Choroid plexus epithelial cell (primary cell): ENCODE measurements at regions not wholly inside any gene's neighbourhood (a gene's known extent, or its start where the extent isn't known, plus 50 kb on each side); places are given as distances from the start of the nearest gene placed in this dataset.

ENCODE experiments used
- DNase-seq: peaks from one replicate; pipeline ENCODE4 v3.0.0-alpha.2; 2010; ENCODE audit warnings: low read depth
- H3K4me3 ChIP-seq: 2 replicates; pipeline ENCODE4 v1.5.1; 2011; ENCODE audit warnings: low read depth, mild to moderate bottlenecking, control low read depth, low read length, moderate library complexity
- TF ChIP-seq, protein P1 (sequence below): conservative IDR thresholded peaks from 2 replicates; pipeline ENCODE4 v1.5.1; 2011; ENCODE audit warnings: low read depth, mild to moderate bottlenecking, control low read depth, inconsistent platforms, low read length, moderate library complexity

GRCh38 chr2:240232264-240232915 is 91.9 kb upstream of the OTOS start:
- DNase-seq: no peak
- no peak overlapping the region for H3K4me3 ChIP-seq
- TF ChIP-seq, protein P1, sequence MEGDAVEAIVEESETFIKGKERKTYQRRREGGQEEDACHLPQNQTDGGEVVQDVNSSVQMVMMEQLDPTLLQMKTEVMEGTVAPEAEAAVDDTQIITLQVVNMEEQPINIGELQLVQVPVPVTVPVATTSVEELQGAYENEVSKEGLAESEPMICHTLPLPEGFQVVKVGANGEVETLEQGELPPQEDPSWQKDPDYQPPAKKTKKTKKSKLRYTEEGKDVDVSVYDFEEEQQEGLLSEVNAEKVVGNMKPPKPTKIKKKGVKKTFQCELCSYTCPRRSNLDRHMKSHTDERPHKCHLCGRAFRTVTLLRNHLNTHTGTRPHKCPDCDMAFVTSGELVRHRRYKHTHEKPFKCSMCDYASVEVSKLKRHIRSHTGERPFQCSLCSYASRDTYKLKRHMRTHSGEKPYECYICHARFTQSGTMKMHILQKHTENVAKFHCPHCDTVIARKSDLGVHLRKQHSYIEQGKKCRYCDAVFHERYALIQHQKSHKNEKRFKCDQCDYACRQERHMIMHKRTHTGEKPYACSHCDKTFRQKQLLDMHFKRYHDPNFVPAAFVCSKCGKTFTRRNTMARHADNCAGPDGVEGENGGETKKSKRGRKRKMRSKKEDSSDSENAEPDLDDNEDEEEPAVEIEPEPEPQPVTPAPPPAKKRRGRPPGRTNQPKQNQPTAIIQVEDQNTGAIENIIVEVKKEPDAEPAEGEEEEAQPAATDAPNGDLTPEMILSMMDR: no peak

DNA sequence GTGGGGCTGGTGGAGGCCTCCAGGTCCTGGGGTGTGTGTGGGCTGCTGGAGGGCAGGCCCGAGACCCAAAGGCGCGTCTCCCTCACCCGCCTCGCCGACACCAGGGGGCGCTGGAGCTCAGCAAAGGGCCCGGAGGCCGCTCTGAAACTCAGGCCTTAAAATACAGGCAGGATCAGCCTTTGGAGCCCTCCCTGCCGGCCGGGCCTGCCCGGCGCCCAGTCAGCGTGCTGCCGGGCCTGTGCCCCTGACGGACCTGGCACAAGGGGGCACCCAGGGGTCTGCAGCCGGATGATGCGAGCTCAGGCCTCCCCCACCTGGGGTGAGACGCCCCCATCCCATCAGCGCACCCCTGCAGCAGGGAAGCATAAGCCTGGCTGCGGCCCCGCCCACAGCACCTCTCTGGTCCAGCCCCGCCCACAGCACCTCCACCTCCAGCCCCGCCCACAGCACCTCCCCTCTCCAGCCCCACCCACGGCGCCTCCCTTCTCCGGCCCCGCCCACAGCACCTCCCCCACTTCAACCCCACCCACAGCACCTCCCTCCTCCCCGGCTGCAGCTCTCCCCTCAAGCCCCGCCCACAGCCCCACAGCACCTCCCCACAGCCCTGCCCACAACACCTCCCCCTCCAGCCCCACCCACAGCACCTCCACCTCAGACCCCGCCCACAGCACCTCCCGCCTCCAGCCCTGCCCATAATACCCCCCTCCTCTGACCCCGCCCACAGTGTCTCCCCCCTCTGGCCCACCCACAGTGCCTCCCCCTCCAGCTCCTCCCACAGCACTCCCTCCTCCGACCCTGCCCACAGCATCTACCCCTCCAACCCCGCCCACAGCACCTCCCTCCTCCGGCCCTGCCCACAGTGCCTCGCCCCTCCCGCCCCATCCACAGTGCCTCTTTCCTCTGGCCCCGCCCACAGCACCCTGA is 92.8 kb upstream of the OTOS start:
- H3K4me3 ChIP-seq: peak overlapping the region; percentile 48
- TF ChIP-seq, protein P1: peak; percentile 87
- DNase-seq: peak; percentile 80

- DNase-seq: no peak
- TF ChIP-seq, protein P1: no peak
- no peak overlapping the region for H3K4me3 ChIP-seq
Measured at GRCh38 chr2:240233885-240234502, 93.5 kb upstream of the OTOS start.

- DNase-seq: peak; percentile 60
- H3K4me3 ChIP-seq: no peak overlapping the region
- TF ChIP-seq, protein P1: no peak
Measured at GRCh38 chr2:240234503-240234951, 94.1 kb upstream of the OTOS start.

GRCh38 chr2:240235149-240235803 is 94.8 kb upstream of the OTOS start:
- DNase-seq: no peak
- no peak overlapping the region for H3K4me3 ChIP-seq
- TF ChIP-seq, protein P1: no peak

DNA sequence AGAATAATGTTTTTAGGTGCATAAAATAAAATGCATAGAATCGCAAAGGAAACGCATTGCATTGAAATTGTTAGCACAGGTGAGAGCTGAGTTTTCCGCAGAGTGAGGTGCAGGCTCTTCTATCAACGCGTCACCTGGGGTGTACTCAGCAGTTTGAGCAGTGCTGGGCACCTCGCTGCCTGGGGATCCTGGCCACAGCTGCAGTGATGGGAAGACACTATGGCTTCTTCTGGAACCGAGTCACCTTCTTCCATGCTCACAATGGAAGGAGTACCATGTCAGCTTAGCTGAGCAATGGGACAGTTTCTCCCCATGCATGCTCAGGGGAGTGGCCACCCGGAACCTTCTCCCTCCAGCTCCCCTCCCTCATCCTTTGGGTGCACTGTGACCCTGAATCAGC is 95.4 kb upstream of the OTOS start:
- no peak overlapping the region for H3K4me3 ChIP-seq
- no peak for DNase-seq
- TF ChIP-seq, protein P1: no peak
